Choroid plexus epithelial cell (primary cell): ENCODE measurements at regions not wholly inside any gene's neighbourhood (a gene's known extent, or its start where the extent isn't known, plus 50 kb on each side); places are given as distances from the start of the nearest gene placed in this dataset.

Source experiments
- DNase-seq: peaks from one replicate; pipeline ENCODE4 v3.0.0-alpha.2; 2010; ENCODE audit warnings: low read depth
- H3K4me3 ChIP-seq: 2 replicates; pipeline ENCODE4 v1.5.1; 2011; ENCODE audit warnings: low read depth, mild to moderate bottlenecking, control low read depth, low read length, moderate library complexity
- CTCF ChIP-seq: conservative IDR thresholded peaks from 2 replicates; pipeline ENCODE4 v1.5.1; 2011; ENCODE audit warnings: low read depth, mild to moderate bottlenecking, control low read depth, inconsistent platforms, low read length, moderate library complexity

DNA sequence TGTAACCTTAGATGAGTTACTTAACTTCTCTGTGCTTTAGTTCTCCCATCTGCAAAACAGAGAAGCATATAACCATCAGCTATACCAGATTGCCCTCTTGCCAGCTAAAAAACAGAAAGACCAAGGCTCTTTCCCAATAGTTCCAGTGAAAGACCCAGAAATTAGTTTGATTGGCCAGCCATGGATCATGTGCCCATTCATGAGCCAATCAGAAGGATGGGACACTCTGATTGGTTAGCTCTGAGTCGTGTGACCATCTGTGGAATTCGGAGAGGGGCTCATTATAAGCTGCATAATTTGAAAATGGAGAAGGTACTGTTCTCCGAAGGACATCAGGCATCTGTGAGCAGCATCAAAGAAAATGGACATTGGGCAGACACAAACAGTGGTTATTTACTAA is 155.2 kb downstream of the ABCC12 start:
- TF ChIP-seq CTCF: no peak
- no peak overlapping the region for H3K4me3 ChIP-seq
- DNase-seq: no peak

DNA sequence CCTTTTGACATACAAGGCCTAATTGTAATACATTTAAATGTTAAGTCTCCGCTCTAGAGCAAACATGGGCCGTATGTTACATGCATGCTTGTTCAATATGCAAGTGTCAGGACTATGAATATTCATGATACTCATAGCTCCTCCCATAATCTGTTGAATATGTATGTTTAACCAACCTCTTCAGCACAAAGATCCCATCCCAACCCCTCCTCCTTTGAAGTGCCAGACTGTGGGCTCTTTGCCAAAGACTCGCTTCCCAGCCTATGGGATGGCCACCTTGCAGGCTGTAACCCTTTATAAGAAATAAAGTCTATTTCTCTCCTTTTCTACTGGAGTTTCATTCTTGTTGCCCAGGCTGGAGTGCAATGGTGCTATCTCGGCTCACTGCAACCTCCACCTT is 156.2 kb downstream of the ABCC12 start:
- DNase-seq: no peak
- no peak for TF ChIP-seq CTCF
- H3K4me3 ChIP-seq: no peak overlapping the region

DNA sequence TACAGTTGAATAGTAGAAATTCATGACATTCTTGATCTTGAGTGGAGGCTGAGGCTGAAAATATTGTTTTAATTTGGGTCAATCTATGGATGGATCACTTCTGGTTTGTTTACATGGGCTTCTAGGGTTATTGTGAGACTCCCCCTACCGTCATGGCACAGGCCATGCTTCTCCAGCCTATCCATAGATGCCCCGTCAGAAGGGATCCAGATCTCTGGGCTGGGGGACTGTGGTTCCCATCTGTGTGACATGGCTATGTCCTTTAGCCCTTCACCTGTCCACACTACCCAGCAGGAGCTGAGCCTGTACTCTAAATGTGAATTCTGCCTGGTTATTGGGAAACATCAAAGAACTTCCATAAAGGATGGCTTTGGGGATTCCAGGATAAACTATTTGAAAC is 160.4 kb downstream of the ABCC12 start:
- no peak for DNase-seq
- TF ChIP-seq CTCF: peak; percentile 30
- H3K4me3 ChIP-seq: no peak overlapping the region

DNA sequence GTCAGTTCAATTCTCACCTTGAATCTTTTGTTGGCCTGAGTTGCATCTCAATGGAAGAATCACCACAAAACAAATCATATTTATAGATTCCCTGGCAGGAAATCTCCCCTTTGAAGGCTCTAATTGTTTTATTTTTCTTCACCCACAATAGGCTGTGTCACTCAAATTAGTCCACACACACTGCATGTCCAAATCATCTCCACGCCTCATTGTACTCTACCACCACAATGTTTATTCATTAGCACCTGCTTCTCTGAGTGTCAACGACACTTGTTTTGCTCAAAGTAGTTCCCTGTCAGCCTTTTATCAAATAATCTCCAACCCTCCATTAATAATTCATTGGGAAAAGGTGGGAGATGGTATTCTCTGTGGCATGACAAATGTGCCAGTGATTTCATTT is 164.3 kb downstream of the ABCC12 start:
- no peak overlapping the region for H3K4me3 ChIP-seq
- DNase-seq: no peak
- TF ChIP-seq CTCF: no peak

GRCh38 chr16:47990676-47991075 is 165.1 kb downstream of the ABCC12 start:
- TF ChIP-seq CTCF: no peak

GRCh38 chr16:47987136-47987535 is 168.7 kb downstream of the ABCC12 start:
- DNase-seq: no peak
- no peak for TF ChIP-seq CTCF

More at GRCh38 chr16:47990676-47991075, 165.1 kb downstream of the ABCC12 start:
- DNase-seq: no peak
- H3K4me3 ChIP-seq: no peak overlapping the region

DNA sequence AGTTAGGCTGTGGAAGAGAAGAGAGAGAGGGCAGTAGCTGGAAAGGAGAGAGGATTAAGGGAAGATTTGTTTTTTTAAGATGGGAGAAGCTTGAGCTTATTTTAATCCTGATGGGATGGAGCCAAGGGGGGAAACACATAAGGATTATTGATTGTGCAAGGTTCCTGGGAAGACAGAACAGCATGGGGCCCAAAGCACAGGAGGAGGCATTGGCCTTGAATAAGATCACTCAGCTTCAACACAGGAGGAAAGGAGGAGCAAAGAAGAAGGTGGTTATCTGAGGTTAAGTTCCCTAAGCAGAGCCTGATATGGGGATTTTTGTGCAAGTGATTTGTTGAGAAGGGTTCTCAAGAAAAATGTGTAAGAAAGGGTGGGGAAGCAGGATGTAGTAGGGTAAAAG is 169.8 kb downstream of the ABCC12 start:
- DNase-seq: no peak
- TF ChIP-seq CTCF: no peak
- H3K4me3 ChIP-seq: no peak overlapping the region

More at GRCh38 chr16:47987136-47987535, 168.7 kb downstream of the ABCC12 start:
- no peak overlapping the region for H3K4me3 ChIP-seq
